ENCODE measurements at regions not wholly inside any gene's neighbourhood (a gene's known extent, or its start where the extent isn't known, plus 50 kb on each side); places are given as distances from the start of the nearest gene placed in this dataset.

GRCh38 chr5:91217859-91218258 lies 165.3 kb downstream of the ARRDC3 start:
- Histone ChIP-seq H3K79me2 (replicated peaks; ENCODE audit: insufficient read depth, low read length) (no peaks in the 10 kb centered on the region), H3K4me2 (ENCODE audit: low read length) (no peak overlapping the region), H3K4me3 (ENCODE audit: low read length) (no peak overlapping the region), H3K27ac (ENCODE audit: low read length) (no peak overlapping the region), H3K9ac (ENCODE audit: low read length) (no peak overlapping the region), H3K9me3 (ENCODE audit: low read length) (no peaks in the 10 kb centered on the region), H3F3A (ENCODE audit: insufficient read depth, low read length, poor library complexity, severe bottlenecking) (no peaks in the 10 kb centered on the region), H3K27me3 (ENCODE audit: insufficient read depth, low read depth, low read length) (no peaks in the 10 kb centered on the region), H3K36me3 (ENCODE audit: insufficient read depth, low read length) (no peaks in the 10 kb centered on the region), H4K20me1 (ENCODE audit: insufficient read depth) (no peaks in the 10 kb centered on the region), H3K9me2 (ENCODE audit: insufficient read depth, low read length) (no peaks in the 10 kb centered on the region), H2AFZ (ENCODE audit: low read depth, low read length) (no peak overlapping the region)
- TF ChIP-seq CTCF (IDR thresholded peaks at IDR 0.05; ENCODE audit: poor library complexity, severe bottlenecking) (no peak), REST (IDR thresholded peaks at IDR 0.05; ENCODE audit: borderline replicate concordance) (no peak), EP300 (conservative IDR thresholded peaks at IDR 0.05; ENCODE audit: poor library complexity, severe bottlenecking) (no peak), POLR2AphosphoS5 (IDR thresholded peaks at IDR 0.05) (no peak), EZH2 (IDR thresholded peaks at IDR 0.05; ENCODE audit: borderline replicate concordance, insufficient read depth, low read length, poor library complexity, severe bottlenecking) (no peak), RAD21 (conservative IDR thresholded peaks at IDR 0.05) (no peak), SMC3 (conservative IDR thresholded peaks at IDR 0.05; ENCODE audit: poor library complexity) (no peak), MXI1 (conservative IDR thresholded peaks at IDR 0.05; ENCODE audit: poor library complexity, severe bottlenecking) (no peak), TAF1 (IDR thresholded peaks at IDR 0.05; ENCODE audit: low read depth) (no peak)

GRCh38 chr5:91214571-91214970 lies 168.5 kb downstream of the ARRDC3 start:
- Histone ChIP-seq H3K9me3 (ENCODE audit: low read length) (no peaks in the 10 kb centered on the region), H3K4me2 (ENCODE audit: low read length) (no peak overlapping the region), H3K79me2 (replicated peaks; ENCODE audit: insufficient read depth, low read length) (no peaks in the 10 kb centered on the region), H3K27me3 (ENCODE audit: insufficient read depth, low read depth, low read length) (no peaks in the 10 kb centered on the region), H3F3A (ENCODE audit: insufficient read depth, low read length, poor library complexity, severe bottlenecking) (no peaks in the 10 kb centered on the region), H4K20me1 (ENCODE audit: insufficient read depth) (no peaks in the 10 kb centered on the region), H3K27ac (ENCODE audit: low read length) (no peak overlapping the region), H3K36me3 (ENCODE audit: insufficient read depth, low read length) (no peaks in the 10 kb centered on the region), H3K4me3 (ENCODE audit: low read length) (no peak overlapping the region), H3K9me2 (ENCODE audit: insufficient read depth, low read length) (no peaks in the 10 kb centered on the region), H2AFZ (ENCODE audit: low read depth, low read length) (no peak overlapping the region), H3K9ac (ENCODE audit: low read length) (no peak overlapping the region)
- TF ChIP-seq REST (IDR thresholded peaks at IDR 0.05; ENCODE audit: borderline replicate concordance) (no peak), SMC3 (conservative IDR thresholded peaks at IDR 0.05; ENCODE audit: poor library complexity) (no peak), MXI1 (conservative IDR thresholded peaks at IDR 0.05; ENCODE audit: poor library complexity, severe bottlenecking) (no peak), EP300 (conservative IDR thresholded peaks at IDR 0.05; ENCODE audit: poor library complexity, severe bottlenecking) (no peak), POLR2AphosphoS5 (IDR thresholded peaks at IDR 0.05) (no peak), RAD21 (conservative IDR thresholded peaks at IDR 0.05) (no peak), EZH2 (IDR thresholded peaks at IDR 0.05; ENCODE audit: borderline replicate concordance, insufficient read depth, low read length, poor library complexity, severe bottlenecking) (no peak), TAF1 (IDR thresholded peaks at IDR 0.05; ENCODE audit: low read depth) (no peak), CTCF (IDR thresholded peaks at IDR 0.05; ENCODE audit: poor library complexity, severe bottlenecking) (no peak)
